BJ (cell line): ENCODE measurements at regions not wholly inside any gene's neighbourhood (a gene's known extent, or its start where the extent isn't known, plus 50 kb on each side); places are given as distances from the start of the nearest gene placed in this dataset.

Experiments used
- CTCF ChIA-PET: fragments of 350-600 bp; formaldehyde crosslinking; extraction: SDS; loops from one replicate; lab custom pipeline; 2021; ENCODE audit warnings: antibody characterized with exemption, inconsistent platforms; lab: Yijun Ruan, JAX
- POLR2A ChIA-PET: fragments of 300-600 bp; sonication (Branson Sonifier 250); formaldehyde crosslinking; extraction: SDS; loops from one replicate; lab custom pipeline; 2021; ENCODE audit warnings: antibody characterized with exemption; lab: Charles Lee
- DNase-seq: peaks from one replicate; pipeline ENCODE4 v3.0.0-alpha.2; 2011; ENCODE audit warnings: low read depth
- H3K27me3 ChIP-seq: 2 replicates; pipeline ENCODE4 v1.6.0; 2011; ENCODE audit warnings: low read length; ENCODE audit not compliant: control insufficient read depth, insufficient read depth
- H3K36me3 ChIP-seq: 2 replicates; pipeline ENCODE4 v1.5.1; 2011; ENCODE audit warnings: low read length; ENCODE audit not compliant: control insufficient read depth, insufficient read depth
- H3K4me3 ChIP-seq: 2 replicates; pipeline ENCODE4 v1.5.1; 2011; ENCODE audit warnings: low read depth, mild to moderate bottlenecking, control low read depth, low read length
- TF ChIP-seq, protein P1 (sequence below): IDR thresholded peaks from 2 replicates; pipeline ENCODE4 v1.5.1; 2011; ENCODE audit warnings: low read depth, mild to moderate bottlenecking, control low read depth, inconsistent platforms, low read length, moderate library complexity; ENCODE audit not compliant: insufficient read depth

GRCh38 chr16:87050142-87050541, 267.1 kb downstream of the C16orf95 start:
- DNase-seq: no peak
- TF ChIP-seq, protein P1, sequence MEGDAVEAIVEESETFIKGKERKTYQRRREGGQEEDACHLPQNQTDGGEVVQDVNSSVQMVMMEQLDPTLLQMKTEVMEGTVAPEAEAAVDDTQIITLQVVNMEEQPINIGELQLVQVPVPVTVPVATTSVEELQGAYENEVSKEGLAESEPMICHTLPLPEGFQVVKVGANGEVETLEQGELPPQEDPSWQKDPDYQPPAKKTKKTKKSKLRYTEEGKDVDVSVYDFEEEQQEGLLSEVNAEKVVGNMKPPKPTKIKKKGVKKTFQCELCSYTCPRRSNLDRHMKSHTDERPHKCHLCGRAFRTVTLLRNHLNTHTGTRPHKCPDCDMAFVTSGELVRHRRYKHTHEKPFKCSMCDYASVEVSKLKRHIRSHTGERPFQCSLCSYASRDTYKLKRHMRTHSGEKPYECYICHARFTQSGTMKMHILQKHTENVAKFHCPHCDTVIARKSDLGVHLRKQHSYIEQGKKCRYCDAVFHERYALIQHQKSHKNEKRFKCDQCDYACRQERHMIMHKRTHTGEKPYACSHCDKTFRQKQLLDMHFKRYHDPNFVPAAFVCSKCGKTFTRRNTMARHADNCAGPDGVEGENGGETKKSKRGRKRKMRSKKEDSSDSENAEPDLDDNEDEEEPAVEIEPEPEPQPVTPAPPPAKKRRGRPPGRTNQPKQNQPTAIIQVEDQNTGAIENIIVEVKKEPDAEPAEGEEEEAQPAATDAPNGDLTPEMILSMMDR: no peak
- ChIA-PET POLR2A (no interaction called here), CTCF (interaction anchor here (1.2 to 6.5 kb wide), 2 partner anchors 13 to 22 kb away, joined by 3 to 34 read pairs; no protein-coding TSS in a partner anchor)
- H3K4me3 ChIP-seq: no peak overlapping the region
- H3K36me3 ChIP-seq: no peaks in the 10 kb centered on the region
- peaks cover 19% of the 10 kb centered on the region for H3K27me3 ChIP-seq

- POLR2A ChIA-PET: no interaction called here
- peaks cover 16% of the 10 kb centered on the region for H3K27me3 ChIP-seq
- DNase-seq: no peak
- CTCF ChIA-PET: interaction anchor here (6.5 kb wide), 1 partner anchor 11 kb away, joined by 34 read pairs; no protein-coding TSS in a partner anchor
- no peak overlapping the region for H3K4me3 ChIP-seq
- no peaks in the 10 kb centered on the region for H3K36me3 ChIP-seq
- TF ChIP-seq, protein P1: no peak
These were observed 265.5 kb downstream of the C16orf95 start for GRCh38 chr16:87051526-87052320.

DNA sequence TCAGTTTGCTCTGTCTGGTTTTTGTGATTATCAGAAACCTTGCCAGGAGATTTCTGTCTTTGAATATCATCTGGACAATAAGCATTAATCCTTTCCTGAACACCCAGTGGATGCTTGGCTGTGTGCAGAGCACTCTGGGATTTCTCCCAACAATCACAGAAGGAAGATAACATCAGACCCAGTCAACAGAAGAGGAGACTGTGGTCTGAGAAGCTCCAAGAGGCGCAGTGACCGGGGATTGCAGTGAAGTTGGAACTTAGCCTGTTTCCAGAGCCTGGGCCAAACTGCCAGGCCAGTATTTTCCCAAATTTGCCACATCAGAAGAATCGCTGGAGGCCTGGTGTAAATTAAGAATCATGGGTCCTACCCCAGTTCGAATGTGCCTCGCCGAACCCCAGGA, 264.7 kb downstream of the C16orf95 start:
- H3K4me3 ChIP-seq: no peak overlapping the region
- H3K27me3 ChIP-seq: peaks cover 16% of the 10 kb centered on the region
- ChIA-PET CTCF (interaction anchor here (1.1 to 6.5 kb wide), 2 partner anchors 10 to 226 kb away, joined by 4 to 34 read pairs; no protein-coding TSS in a partner anchor), POLR2A (no interaction called here)
- H3K36me3 ChIP-seq: no peaks in the 10 kb centered on the region
- TF ChIP-seq, protein P1: no peak
- no peak for DNase-seq

DNA sequence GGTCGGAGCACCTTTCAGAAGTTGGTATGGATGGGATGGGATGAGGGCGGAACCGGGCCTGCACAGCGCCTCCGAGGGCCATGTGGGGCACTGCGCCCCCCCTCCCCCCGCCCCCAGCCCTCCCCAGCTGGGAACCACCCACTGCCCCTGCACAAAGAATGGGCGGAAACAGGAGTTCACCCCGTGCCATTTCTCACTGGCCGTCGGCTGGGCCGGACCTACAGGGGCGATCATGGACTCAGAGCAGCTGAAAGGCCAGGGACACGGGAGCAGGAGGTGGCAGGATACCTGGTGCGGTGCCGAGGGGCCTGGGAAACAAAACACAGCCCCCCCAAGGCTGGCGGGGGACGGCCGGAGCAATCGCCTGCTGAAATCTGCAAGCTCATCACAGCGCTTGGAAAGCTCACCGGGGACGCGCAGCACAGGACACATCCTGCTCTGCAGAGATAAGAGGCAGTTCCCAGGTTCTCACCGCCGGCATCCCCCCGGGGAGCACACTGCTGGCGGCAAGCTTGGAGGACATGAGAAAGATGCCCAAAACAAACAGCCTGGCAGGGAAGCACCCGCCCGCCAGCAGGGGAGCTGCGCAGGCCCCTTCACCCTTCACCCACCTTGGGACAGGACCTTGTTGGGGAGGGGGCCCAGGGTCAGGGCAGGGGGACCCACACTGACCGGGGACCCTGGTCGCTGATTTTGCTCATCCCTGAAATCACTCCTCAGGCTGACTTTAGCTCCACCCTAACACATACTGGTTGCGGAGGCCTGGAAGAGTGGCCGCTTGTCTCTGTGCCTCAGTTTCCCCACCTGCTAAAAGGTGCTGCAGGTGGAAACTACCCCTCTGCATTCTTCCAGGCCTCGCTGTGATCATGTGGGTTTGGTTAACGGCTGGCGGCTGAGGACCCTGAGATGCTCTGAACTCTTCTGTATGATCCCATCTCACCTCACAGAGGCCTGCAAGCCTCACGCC, 263.9 kb downstream of the C16orf95 start:
- POLR2A ChIA-PET: no interaction called here
- H3K27me3 ChIP-seq: peaks cover 16% of the 10 kb centered on the region
- CTCF ChIA-PET: interaction anchor here (0.6 to 6.5 kb wide), 6 partner anchors 10 to 491 kb away, joined by 3 to 34 read pairs (median 4); no protein-coding TSS in a partner anchor

More for the DNA sequence above, 263.9 kb downstream of the C16orf95 start:
- TF ChIP-seq, protein P1: 0 out of 2 replicates have a peak, but pooled peaks have one; percentile 8
- Histone ChIP-seq H3K36me3 (no peaks in the 10 kb centered on the region), H3K4me3 (no peak overlapping the region)
- DNase-seq: no peak
